ENCODE measurements at regions not wholly inside any gene's neighbourhood (a gene's known extent, or its start where the extent isn't known, plus 50 kb on each side); places are given as distances from the start of the nearest gene placed in this dataset.

GRCh38 chr18:76656925-76657827, 162.1 kb upstream of the ZNF516 start:
- Mint-ChIP-seq H3K27me3 (ENCODE audit: low read depth, unreplicated experiment) (peaks cover 6% of the 10 kb centered on the region), H3K4me1 (ENCODE audit: low read depth, unreplicated experiment) (peaks cover 11% of the 10 kb centered on the region), H3K27ac (ENCODE audit: unreplicated experiment) (no peak overlapping the region), H3K4me3 (ENCODE audit: unreplicated experiment) (no peak overlapping the region), H3K36me3 (ENCODE audit: low read depth, unreplicated experiment) (no peaks in the 10 kb centered on the region), H3K9me3 (ENCODE audit: unreplicated experiment) (no peaks in the 10 kb centered on the region)
- H2AFZ ChIP-seq (ENCODE audit: low read depth, low read length): no peak overlapping the region
- H3K27me3 ChIP-seq (ENCODE audit: insufficient read depth, low read length): peaks cover 7% of the 10 kb centered on the region
- no peak overlapping the region for H3K27ac ChIP-seq (ENCODE audit: low read depth, low read length)
- H3K9ac ChIP-seq (ENCODE audit: low read length): no peak overlapping the region
- no peaks in the 10 kb centered on the region for H3K79me2 ChIP-seq (ENCODE audit: insufficient read depth, low read length)
- FAIRE-seq: no peak
- H3K36me3 ChIP-seq (ENCODE audit: insufficient read depth, low read length): no peaks in the 10 kb centered on the region
- no peaks in the 10 kb centered on the region for H3K9me3 ChIP-seq (ENCODE audit: insufficient read depth, low read depth, low read length)
- H3K4me1 ChIP-seq (ENCODE audit: insufficient read depth, low read length): no peaks in the 10 kb centered on the region
- TF ChIP-seq CTCF (IDR thresholded peaks at IDR 0.05; ENCODE audit: insufficient read depth, low read depth, low read length) (no peak), EZH2 (IDR thresholded peaks at IDR 0.05; ENCODE audit: insufficient read depth, low read length) (no peak)
- H3K4me3 ChIP-seq (ENCODE audit: insufficient read depth, low read depth, low read length): no peak overlapping the region
- no peak overlapping the region for H3K4me2 ChIP-seq (ENCODE audit: low read length)
- no peak for DNase-seq (ENCODE audit: low read depth)
- no peaks in the 10 kb centered on the region for H4K20me1 ChIP-seq (ENCODE audit: insufficient read depth, low read length)

- no peak for FAIRE-seq
- no peak overlapping the region for H3K4me3 Mint-ChIP-seq (ENCODE audit: unreplicated experiment)
Observed at GRCh38 chr18:76654577-76654976, 159.5 kb upstream of the ZNF516 start.

More at GRCh38 chr18:76654577-76654976, 159.5 kb upstream of the ZNF516 start:
- Histone ChIP-seq H3K9ac (ENCODE audit: low read length) (no peak overlapping the region), H3K4me3 (ENCODE audit: insufficient read depth, low read depth, low read length) (no peak overlapping the region), H4K20me1 (ENCODE audit: insufficient read depth, low read length) (no peaks in the 10 kb centered on the region), H2AFZ (ENCODE audit: low read depth, low read length) (no peak overlapping the region), H3K36me3 (ENCODE audit: insufficient read depth, low read length) (no peaks in the 10 kb centered on the region), H3K79me2 (ENCODE audit: insufficient read depth, low read length) (no peaks in the 10 kb centered on the region), H3K27me3 (ENCODE audit: insufficient read depth, low read length) (peaks cover 14% of the 10 kb centered on the region), H3K4me2 (ENCODE audit: low read length) (no peak overlapping the region), H3K4me1 (ENCODE audit: insufficient read depth, low read length) (no peaks in the 10 kb centered on the region), H3K9me3 (ENCODE audit: insufficient read depth, low read depth, low read length) (no peaks in the 10 kb centered on the region), H3K27ac (ENCODE audit: low read depth, low read length) (no peak overlapping the region)
- DNase-seq (ENCODE audit: low read depth): no peak
- H3K36me3 Mint-ChIP-seq (ENCODE audit: low read depth, unreplicated experiment): no peaks in the 10 kb centered on the region
- peaks cover 9% of the 10 kb centered on the region for H3K27me3 Mint-ChIP-seq (ENCODE audit: low read depth, unreplicated experiment)
- H3K27ac Mint-ChIP-seq (ENCODE audit: unreplicated experiment): no peak overlapping the region
- H3K4me1 Mint-ChIP-seq (ENCODE audit: low read depth, unreplicated experiment): peaks cover 11% of the 10 kb centered on the region
- no peaks in the 10 kb centered on the region for H3K9me3 Mint-ChIP-seq (ENCODE audit: unreplicated experiment)
- TF ChIP-seq CTCF (IDR thresholded peaks at IDR 0.05; ENCODE audit: insufficient read depth, low read depth, low read length): no peak
- no peak for TF ChIP-seq EZH2 (IDR thresholded peaks at IDR 0.05; ENCODE audit: insufficient read depth, low read length)

Data from astrocyte (in vitro differentiated cells and primary cell).